H1 (cell line): ENCODE measurements at regions not wholly inside any gene's neighbourhood (a gene's known extent, or its start where the extent isn't known, plus 50 kb on each side); places are given as distances from the start of the nearest gene placed in this dataset.

Source experiments
- CTCF ChIA-PET: fragments of 300-600 bp; sonication (Branson Sonifier 250); formaldehyde crosslinking; loops from one replicate; lab custom pipeline; 2021; ENCODE audit not compliant: partially characterized antibody; lab: Charles Lee
- POLR2A ChIA-PET: fragments of 300-600 bp; sonication (Branson Sonifier 250); formaldehyde crosslinking; loops from one replicate; lab custom pipeline; 2021; ENCODE audit warnings: inconsistent platforms; ENCODE audit not compliant: partially characterized antibody; lab: Charles Lee
- DNase-seq, 2 experiments: peaks; one replicate each; pipeline versions ENCODE4 v3.0.0 to v3.0.0-alpha.2; 2010 to 2022; ENCODE audit warnings: low spot score in 2 of 2, low read depth in 1 of 2, mixed read lengths in 1 of 2
- FAIRE-seq: peaks from 2 replicates; lab custom pipeline; 2011; peaks lifted over from hg19 to GRCh38; lab: Jason Lieb, UNC
- H2AFZ ChIP-seq: 2 replicates; pipeline ENCODE4 v1.8.1; 2012; ENCODE audit warnings: low read length, inconsistent platforms
- H2AK5ac ChIP-seq: 2 replicates; pipeline ENCODE4 v1.6.1; 2013; ENCODE audit warnings: low read depth, low read length
- H2BK120ac ChIP-seq: replicated peaks from 2 replicates; pipeline ENCODE3; 2013; ENCODE audit warnings: low read depth, low read length, inconsistent platforms
- H2BK12ac ChIP-seq: 2 replicates; pipeline ENCODE4 v1.6.1; 2013; ENCODE audit warnings: low read depth, low read length
- H2BK15ac ChIP-seq: 2 replicates; pipeline ENCODE4 v1.6.1; 2013; ENCODE audit warnings: low read length
- H2BK20ac ChIP-seq: 2 replicates; pipeline ENCODE4 v1.6.1; 2013; ENCODE audit warnings: low read length
- H2BK5ac ChIP-seq: 2 replicates; pipeline ENCODE4 v1.6.1; 2013; ENCODE audit warnings: low read depth, low read length
- H3K14ac ChIP-seq: 2 replicates; pipeline ENCODE4 v1.6.1; 2013; ENCODE audit warnings: inconsistent platforms; ENCODE audit not compliant: insufficient read length
- H3K18ac ChIP-seq: 2 replicates; pipeline ENCODE4 v1.6.1; 2013; ENCODE audit warnings: low read length; ENCODE audit errors: extremely low read depth
- H3K23ac ChIP-seq: 2 replicates; pipeline ENCODE4 v1.6.1; 2013; ENCODE audit warnings: inconsistent platforms; ENCODE audit not compliant: insufficient read length
- H3K23me2 ChIP-seq: 2 replicates; pipeline ENCODE4 v1.6.1; 2013; ENCODE audit warnings: low read depth, low read length
- H3K27ac ChIP-seq: 2 replicates; pipeline ENCODE4 v1.6.1; 2011; ENCODE audit warnings: low read depth, low read length, inconsistent platforms
- H3K27me3 ChIP-seq, 4 experiments: replicated peaks in 1 of 4; 1 replicate in 1 of 4; 2 replicates in 3 of 4; pipeline versions ENCODE4 v1.6.1 to v1.8.1; 2011 to 2013; ENCODE audit warnings: low read length in 3 of 4, mild to moderate bottlenecking in 3 of 4, inconsistent platforms in 2 of 4, mixed read lengths in 2 of 4, moderate library complexity in 1 of 4; ENCODE audit not compliant: control insufficient read depth in 3 of 4, insufficient read depth in 3 of 4; ENCODE audit errors: extremely low read depth in 1 of 4
- H3K36me3 ChIP-seq, 4 experiments: 2 replicates each; pipeline versions ENCODE4 v1.6.1 to v1.8.1; 2011 to 2013; ENCODE audit warnings: mild to moderate bottlenecking in 4 of 4, low read length in 3 of 4, moderate library complexity in 2 of 4, control low read depth in 1 of 4, inconsistent platforms in 1 of 4; ENCODE audit not compliant: insufficient read depth in 4 of 4, control insufficient read depth in 2 of 4
- H3K4ac ChIP-seq: replicated peaks from 2 replicates; pipeline ENCODE3; 2013; ENCODE audit warnings: low read length, low read depth, mixed read lengths, inconsistent platforms; ENCODE audit not compliant: insufficient read length
- H3K4me1 ChIP-seq, 4 experiments: replicated peaks in 1 of 4; 1 replicate in 1 of 4; 2 replicates in 3 of 4; pipeline versions ENCODE4 v1.6.1 to v1.8.1; 2011 to 2013; ENCODE audit warnings: low read length in 3 of 4, inconsistent platforms in 2 of 4, mixed read lengths in 1 of 4; ENCODE audit not compliant: insufficient read depth in 4 of 4, control insufficient read depth in 3 of 4
- H3K4me2 ChIP-seq, 2 experiments: 2 replicates each; pipeline versions ENCODE4 v1.6.1 to v1.8.1; 2011 to 2013; ENCODE audit warnings: low read depth in 2 of 2, low read length in 2 of 2, control low read depth in 1 of 2, inconsistent platforms in 1 of 2, mild to moderate bottlenecking in 1 of 2; ENCODE audit not compliant: insufficient read depth in 1 of 2
- H3K4me3 ChIP-seq, 4 experiments: fragments of 200-600, 300-600 bp in 1 of 4; sonication (generic), shearing (Covaris generic), sonication (Bioruptor Twin) in 1 of 4; 2 replicates each; pipeline versions ENCODE4 v1.5.1 to v1.8.1; 2011 to 2016; ENCODE audit warnings: low read length in 4 of 4, low read depth in 3 of 4, control low read depth in 2 of 4, inconsistent platforms in 2 of 4, mild to moderate bottlenecking in 2 of 4, mixed read lengths in 1 of 4, moderate library complexity in 1 of 4; ENCODE audit not compliant: insufficient read depth in 2 of 4; ENCODE audit errors: extremely low read depth in 1 of 4
- H3K56ac ChIP-seq: replicated peaks from 2 replicates; pipeline ENCODE3; 2013; ENCODE audit warnings: low read depth, mild to moderate bottlenecking, mixed read lengths, low read length, inconsistent platforms; ENCODE audit not compliant: insufficient read length
- H3K79me1 ChIP-seq: 2 replicates; pipeline ENCODE4 v1.6.1; 2013; ENCODE audit warnings: low read depth, low read length, control low read depth
- H3K79me2 ChIP-seq, 2 experiments: 2 replicates each; pipeline versions ENCODE4 v1.6.1 to v1.8.1; 2012 to 2013; ENCODE audit warnings: low read length in 2 of 2, mild to moderate bottlenecking in 2 of 2, inconsistent platforms in 1 of 2; ENCODE audit not compliant: insufficient read depth in 2 of 2, control insufficient read depth in 1 of 2
- H3K9ac ChIP-seq, 4 experiments: replicated peaks in 1 of 4; 1 replicate in 1 of 4; 2 replicates in 3 of 4; pipeline versions ENCODE4 v1.6.1 to v1.8.1; 2011 to 2013; ENCODE audit warnings: low read depth in 3 of 4, low read length in 3 of 4, control low read depth in 2 of 4, mild to moderate bottlenecking in 2 of 4, moderate library complexity in 2 of 4, inconsistent platforms in 1 of 4; ENCODE audit errors: extremely low read depth in 1 of 4
- H3K9me3 ChIP-seq, 2 experiments: 2 replicates each; pipeline versions ENCODE4 v1.6.1 to v1.8.1; 2012 to 2013; ENCODE audit warnings: mild to moderate bottlenecking in 2 of 2, moderate library complexity in 2 of 2, control low read depth in 1 of 2, inconsistent platforms in 1 of 2, low read depth in 1 of 2, low read length in 1 of 2, mixed read lengths in 1 of 2; ENCODE audit not compliant: insufficient read depth in 2 of 2
- H4K20me1 ChIP-seq, 2 experiments: replicated peaks in 1 of 2; 2 replicates each; pipeline versions ENCODE3 to v1.8.1; 2011 to 2013; ENCODE audit warnings: inconsistent platforms in 2 of 2, low read length in 2 of 2, mild to moderate bottlenecking in 1 of 2; ENCODE audit not compliant: insufficient read depth in 2 of 2, control insufficient read depth in 1 of 2
- H4K5ac ChIP-seq: 2 replicates; pipeline ENCODE4 v1.6.1; 2013; ENCODE audit warnings: low read length, low read depth, mixed read lengths, inconsistent platforms; ENCODE audit not compliant: insufficient read length
- H4K8ac ChIP-seq: 2 replicates; pipeline ENCODE4 v1.8.0; 2013; ENCODE audit warnings: mild to moderate bottlenecking, moderate library complexity, low read length, inconsistent platforms; ENCODE audit not compliant: insufficient read depth; ENCODE audit errors: extremely low read depth
- H4K91ac ChIP-seq: replicated peaks from 2 replicates; pipeline ENCODE3; 2013; ENCODE audit warnings: low read length, mixed read lengths, inconsistent platforms; ENCODE audit not compliant: insufficient read length
- SP2 ChIP-seq: IDR thresholded peaks from 2 replicates; pipeline ENCODE4 v1.6.1; 2012; ENCODE audit warnings: mild to moderate bottlenecking, low read length, inconsistent platforms
- SRF ChIP-seq: IDR thresholded peaks from 2 replicates; pipeline ENCODE4 v1.6.1; 2011; ENCODE audit warnings: mild to moderate bottlenecking, low read depth, low read length, moderate library complexity
- WGBS, 2 experiments: shearing (Covaris generic) in 1 of 2; methylation state at CpG; one replicate each; pipeline versions ENCODE4 v1.1.6 to v1.1.7; 2013 to 2015; ENCODE audit warnings: low lambda C conversion rate in 2 of 2, mixed read lengths in 2 of 2, inconsistent platforms in 1 of 2, low coverage in 1 of 2, missing lambda C conversion rate in 1 of 2; ENCODE audit not compliant: insufficient replicate concordance in 2 of 2, insufficient coverage in 1 of 2, insufficient read length in 1 of 2; ENCODE audit errors: extremely low coverage in 1 of 2, missing lambda C conversion rate in 1 of 2; 5-methylcytosine and 5-hydroxymethylcytosine counted together

- no peaks in the 10 kb centered on the region for H3K27me3 ChIP-seq
- no peaks in the 10 kb centered on the region for H3K4me1 ChIP-seq
- H3K9ac ChIP-seq, result no peak overlapping the region
- no peak overlapping the region for H2BK120ac ChIP-seq
- H3K27ac ChIP-seq, result no peak overlapping the region
- no peak overlapping the region for H2BK20ac ChIP-seq
- H2AFZ ChIP-seq, result 0 out of 2 replicates have a peak overlapping the region, but pooled peaks have one; percentile 58
- H3K9me3 ChIP-seq, result no peaks in the 10 kb centered on the region
- no peak for FAIRE-seq
- no peak overlapping the region for H3K23ac ChIP-seq
- no peak overlapping the region for H4K8ac ChIP-seq
- H2BK15ac ChIP-seq, result no peak overlapping the region
- no peak overlapping the region for H4K91ac ChIP-seq
- DNase-seq, result no peak
- H3K4ac ChIP-seq, result no peak overlapping the region
- TF ChIP-seq SRF, result no peak
- no peak for TF ChIP-seq SP2
- no peak overlapping the region for H3K4me3 ChIP-seq
- no peak overlapping the region for H2BK12ac ChIP-seq
- CTCF ChIA-PET, result interaction anchor here (1.4 kb wide), 1 partner anchor 14 kb away, joined by 3 read pairs; no protein-coding TSS in a partner anchor
- H2BK5ac ChIP-seq, result no peak overlapping the region
- H3K18ac ChIP-seq, result no peak overlapping the region
- 86% methylated on average over 5 of the region's 5 CpGs; no CpG with 5 or more reads in 1 of the 2 experiments for WGBS, 2 experiments
- no peak overlapping the region for H3K14ac ChIP-seq
- H3K36me3 ChIP-seq, result no peaks in the 10 kb centered on the region
- H4K20me1 ChIP-seq, result no peaks in the 10 kb centered on the region
- no peak overlapping the region for H2AK5ac ChIP-seq
- H3K79me1 ChIP-seq, result no peaks in the 10 kb centered on the region
- H3K79me2 ChIP-seq, result no peaks in the 10 kb centered on the region
- no peak overlapping the region for H4K5ac ChIP-seq
- POLR2A ChIA-PET, result no interaction called here
- no peak overlapping the region for H3K56ac ChIP-seq
- H3K4me2 ChIP-seq, result no peak overlapping the region
- no peaks in the 10 kb centered on the region for H3K23me2 ChIP-seq
Observed at GRCh38 chr2:129443235-129443864, 536.1 kb upstream of the RAB6C start.
